ENCODE measurements at regions not wholly inside any gene's neighbourhood (a gene's known extent, or its start where the extent isn't known, plus 50 kb on each side); places are given as distances from the start of the nearest gene placed in this dataset.

DNA sequence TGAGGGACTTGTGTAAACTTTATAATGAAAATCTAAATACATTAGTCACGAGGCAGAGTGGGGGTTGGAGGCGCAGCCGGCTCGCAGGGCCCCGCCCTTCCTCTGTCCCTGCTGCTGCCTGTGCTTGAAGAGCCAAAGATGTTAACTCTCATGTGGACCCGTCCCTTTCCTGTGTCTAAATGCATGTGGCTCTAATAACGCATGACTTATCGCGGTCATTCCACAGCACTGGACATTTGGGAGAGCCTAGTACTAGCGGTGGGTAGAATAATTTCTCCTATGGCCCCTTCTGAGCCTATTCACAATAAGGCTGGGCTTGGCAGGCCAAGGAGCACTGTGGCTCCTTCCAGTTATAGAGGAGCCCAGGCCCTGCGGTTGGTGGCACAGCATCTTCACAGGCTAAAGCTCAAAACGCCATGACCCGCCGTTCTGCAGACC is 82.3 kb upstream of the SIMC1 start:
- Histone ChIP-seq H3K79me2 (ENCODE audit: low read length) (no peaks in the 10 kb centered on the region), H4K20me1 (ENCODE audit: insufficient read depth, low read length) (no peaks in the 10 kb centered on the region), H3K4me1 (ENCODE audit: low read length) (no peaks in the 10 kb centered on the region), H3K9me3 (ENCODE audit: insufficient read depth, low read length) (no peaks in the 10 kb centered on the region), H3K4me3 (ENCODE audit: low read length) (no peak overlapping the region), H3K27me3 (ENCODE audit: low read depth, low read length) (peaks cover 55% of the 10 kb centered on the region), H2AFZ (ENCODE audit: low read depth, low read length) (no peak overlapping the region), H3K27ac (ENCODE audit: low read length) (no peak overlapping the region), H3K4me2 (ENCODE audit: low read length) (no peak overlapping the region), H3K36me3 (replicated peaks; ENCODE audit: low read depth, low read length) (no peaks in the 10 kb centered on the region), H3K9ac (ENCODE audit: low read length) (no peak overlapping the region)
- TF ChIP-seq EZH2phosphoT487 (IDR thresholded peaks at IDR 0.05; ENCODE audit: low read depth): no peak
- TF ChIP-seq, protein P1, sequence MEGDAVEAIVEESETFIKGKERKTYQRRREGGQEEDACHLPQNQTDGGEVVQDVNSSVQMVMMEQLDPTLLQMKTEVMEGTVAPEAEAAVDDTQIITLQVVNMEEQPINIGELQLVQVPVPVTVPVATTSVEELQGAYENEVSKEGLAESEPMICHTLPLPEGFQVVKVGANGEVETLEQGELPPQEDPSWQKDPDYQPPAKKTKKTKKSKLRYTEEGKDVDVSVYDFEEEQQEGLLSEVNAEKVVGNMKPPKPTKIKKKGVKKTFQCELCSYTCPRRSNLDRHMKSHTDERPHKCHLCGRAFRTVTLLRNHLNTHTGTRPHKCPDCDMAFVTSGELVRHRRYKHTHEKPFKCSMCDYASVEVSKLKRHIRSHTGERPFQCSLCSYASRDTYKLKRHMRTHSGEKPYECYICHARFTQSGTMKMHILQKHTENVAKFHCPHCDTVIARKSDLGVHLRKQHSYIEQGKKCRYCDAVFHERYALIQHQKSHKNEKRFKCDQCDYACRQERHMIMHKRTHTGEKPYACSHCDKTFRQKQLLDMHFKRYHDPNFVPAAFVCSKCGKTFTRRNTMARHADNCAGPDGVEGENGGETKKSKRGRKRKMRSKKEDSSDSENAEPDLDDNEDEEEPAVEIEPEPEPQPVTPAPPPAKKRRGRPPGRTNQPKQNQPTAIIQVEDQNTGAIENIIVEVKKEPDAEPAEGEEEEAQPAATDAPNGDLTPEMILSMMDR (IDR thresholded peaks at IDR 0.05; ENCODE audit: low read depth, low read length): no peak

DNA sequence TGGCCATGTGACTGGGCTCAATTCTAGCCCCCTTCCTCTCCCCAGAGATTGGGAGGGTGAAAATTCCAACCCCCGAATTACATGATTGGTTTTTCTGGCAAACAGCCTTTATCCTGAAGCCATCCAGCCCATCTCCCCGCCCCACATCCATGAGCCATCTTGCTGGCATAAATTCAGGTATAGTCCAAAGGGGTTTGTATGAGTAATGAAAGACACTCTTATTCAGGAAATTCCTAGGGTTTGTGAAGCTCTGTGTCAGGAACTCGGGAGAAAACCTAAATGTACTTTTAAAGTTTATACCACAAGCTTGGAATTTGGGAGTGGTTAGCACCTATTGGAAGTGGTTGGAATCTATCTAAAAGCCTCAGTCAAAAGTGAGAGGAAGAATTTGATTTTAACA is 80.6 kb upstream of the SIMC1 start:
- Histone ChIP-seq H3K9ac (ENCODE audit: low read length) (no peak overlapping the region), H3K36me3 (replicated peaks; ENCODE audit: low read depth, low read length) (no peaks in the 10 kb centered on the region), H4K20me1 (ENCODE audit: insufficient read depth, low read length) (no peaks in the 10 kb centered on the region), H3K4me2 (ENCODE audit: low read length) (no peak overlapping the region), H3K4me3 (ENCODE audit: low read length) (no peak overlapping the region), H3K9me3 (ENCODE audit: insufficient read depth, low read length) (no peaks in the 10 kb centered on the region), H3K27me3 (ENCODE audit: low read depth, low read length) (peaks cover 65% of the 10 kb centered on the region), H3K79me2 (ENCODE audit: low read length) (no peaks in the 10 kb centered on the region), H2AFZ (ENCODE audit: low read depth, low read length) (no peak overlapping the region), H3K4me1 (ENCODE audit: low read length) (no peaks in the 10 kb centered on the region), H3K27ac (ENCODE audit: low read length) (no peak overlapping the region)
- TF ChIP-seq, protein P1 (IDR thresholded peaks at IDR 0.05; ENCODE audit: low read depth, low read length): no peak

DNA sequence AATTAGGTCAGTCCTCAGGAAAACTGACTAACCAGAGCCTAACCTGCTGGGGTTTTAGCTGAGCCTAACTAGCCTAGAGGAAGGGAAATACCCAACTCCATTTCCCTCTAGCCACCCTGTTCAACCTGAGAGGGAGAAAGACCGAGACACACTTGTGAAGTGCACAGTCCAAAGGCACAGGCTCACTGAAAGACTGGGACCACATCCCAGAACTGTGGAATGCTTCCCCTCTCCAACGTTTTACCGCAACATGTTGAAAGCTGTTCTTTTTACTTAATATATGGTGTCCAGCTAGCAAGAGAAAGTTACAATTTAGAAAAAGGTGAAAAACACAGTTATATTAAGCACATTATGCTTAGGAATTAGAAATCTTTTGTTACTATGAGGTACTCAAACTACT is 76.8 kb upstream of the SIMC1 start:
- H3K9me3 ChIP-seq (ENCODE audit: insufficient read depth, low read length): no peaks in the 10 kb centered on the region
- no peak overlapping the region for H2AFZ ChIP-seq (ENCODE audit: low read depth, low read length)
- no peaks in the 10 kb centered on the region for H3K36me3 ChIP-seq (replicated peaks; ENCODE audit: low read depth, low read length)
- H3K27me3 ChIP-seq (ENCODE audit: low read depth, low read length): peaks cover 63% of the 10 kb centered on the region
- no peak overlapping the region for H3K9ac ChIP-seq (ENCODE audit: low read length)
- no peaks in the 10 kb centered on the region for H3K4me1 ChIP-seq (ENCODE audit: low read length)
- TF ChIP-seq, protein P1 (IDR thresholded peaks at IDR 0.05; ENCODE audit: low read depth, low read length): no peak
- no peak for TF ChIP-seq EZH2phosphoT487 (IDR thresholded peaks at IDR 0.05; ENCODE audit: low read depth)
- no peak overlapping the region for H3K4me3 ChIP-seq (ENCODE audit: low read length)
- H4K20me1 ChIP-seq (ENCODE audit: insufficient read depth, low read length): no peaks in the 10 kb centered on the region
- no peak overlapping the region for H3K4me2 ChIP-seq (ENCODE audit: low read length)
- no peak overlapping the region for H3K27ac ChIP-seq (ENCODE audit: low read length)
- no peaks in the 10 kb centered on the region for H3K79me2 ChIP-seq (ENCODE audit: low read length)

DNA sequence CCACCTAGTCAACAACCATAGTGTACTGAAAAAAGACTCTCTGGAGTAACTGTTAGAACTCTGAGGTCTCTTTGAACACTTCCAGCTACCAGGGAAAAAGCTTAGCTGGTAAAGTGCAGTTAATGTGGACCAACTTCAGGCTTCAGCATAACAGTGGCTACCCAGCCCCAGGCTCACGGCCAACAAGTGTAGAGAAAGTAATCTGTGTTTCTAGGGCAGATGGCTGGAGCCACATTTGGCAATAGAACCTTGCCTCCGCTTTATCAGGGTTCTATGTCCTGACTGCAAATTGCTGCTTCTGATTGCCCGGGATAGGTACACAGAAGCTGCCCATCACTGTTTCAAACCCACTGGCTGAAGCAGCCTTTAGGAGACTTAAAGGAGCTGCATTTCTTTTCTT is 76.0 kb upstream of the SIMC1 start:
- Histone ChIP-seq H3K9ac (ENCODE audit: low read length) (no peak overlapping the region), H3K27me3 (ENCODE audit: low read depth, low read length) (peaks cover 59% of the 10 kb centered on the region), H3K36me3 (replicated peaks; ENCODE audit: low read depth, low read length) (no peaks in the 10 kb centered on the region), H3K4me2 (ENCODE audit: low read length) (no peak overlapping the region), H3K27ac (ENCODE audit: low read length) (no peak overlapping the region), H3K4me1 (ENCODE audit: low read length) (no peaks in the 10 kb centered on the region), H2AFZ (ENCODE audit: low read depth, low read length) (no peak overlapping the region), H4K20me1 (ENCODE audit: insufficient read depth, low read length) (no peaks in the 10 kb centered on the region), H3K79me2 (ENCODE audit: low read length) (no peaks in the 10 kb centered on the region), H3K9me3 (ENCODE audit: insufficient read depth, low read length) (no peaks in the 10 kb centered on the region), H3K4me3 (ENCODE audit: low read length) (no peak overlapping the region)
- TF ChIP-seq EZH2phosphoT487 (IDR thresholded peaks at IDR 0.05; ENCODE audit: low read depth): no peak
- TF ChIP-seq, protein P1 (IDR thresholded peaks at IDR 0.05; ENCODE audit: low read depth, low read length): no peak

Measured in OCI-LY3 (cell line).